NCI-H2171 (cell line): ENCODE measurements at regions not wholly inside any gene's neighbourhood (a gene's known extent, or its start where the extent isn't known, plus 50 kb on each side); places are given as distances from the start of the nearest gene placed in this dataset.
A peak's percentile ranks its signal among the peaks of the same experiment; 100 is the strongest.

ENCODE experiments used
- DNase-seq: peaks from one replicate; lab custom pipeline; 2025; lab: John Stamatoyannopoulos, UW

GRCh38 chr1:34610063-34610462 is 144.8 kb upstream of the GJB5 start:
- DNase-seq, result no peak

GRCh38 chr1:34611571-34611970 is 143.3 kb upstream of the GJB5 start:
- no peak for DNase-seq

DNA sequence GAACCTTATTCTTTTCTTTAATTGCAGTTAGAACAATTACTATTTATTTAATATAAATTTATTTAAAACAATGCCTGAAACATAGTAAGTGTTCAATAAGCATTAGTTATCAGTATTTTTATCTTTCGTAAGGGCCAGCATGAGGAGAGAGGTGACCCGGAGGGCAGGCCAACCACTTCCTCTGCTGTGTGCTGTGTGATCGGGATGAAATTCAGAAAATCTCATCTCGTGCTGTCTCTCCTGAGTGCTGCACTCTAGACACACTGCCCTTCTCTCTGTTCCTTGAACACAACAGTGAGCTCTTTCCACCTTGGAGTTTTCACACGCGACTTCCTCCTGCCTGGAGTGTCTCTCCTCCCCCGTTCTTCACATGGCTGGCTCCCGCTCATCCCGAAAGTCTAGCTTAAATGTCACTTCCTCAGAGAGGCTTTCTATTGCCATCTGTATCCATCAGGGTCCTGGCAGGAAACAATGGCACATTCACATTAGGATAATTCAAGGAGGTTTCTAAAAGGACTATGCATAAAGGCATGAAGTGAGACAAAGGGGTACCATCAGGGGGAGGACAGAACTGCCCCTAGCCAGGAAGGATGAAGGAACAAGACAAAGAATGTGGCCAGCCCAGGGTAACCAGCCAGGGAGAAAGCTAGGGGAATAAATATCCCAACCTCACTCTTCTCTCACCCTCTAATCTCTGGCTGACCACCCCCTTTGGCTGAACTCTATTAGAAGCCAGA is 142.6 kb upstream of the GJB5 start:
- no peak for DNase-seq

GRCh38 chr1:34617321-34618118 is 137.3 kb upstream of the GJB5 start:
- DNase-seq, result no peak

DNA sequence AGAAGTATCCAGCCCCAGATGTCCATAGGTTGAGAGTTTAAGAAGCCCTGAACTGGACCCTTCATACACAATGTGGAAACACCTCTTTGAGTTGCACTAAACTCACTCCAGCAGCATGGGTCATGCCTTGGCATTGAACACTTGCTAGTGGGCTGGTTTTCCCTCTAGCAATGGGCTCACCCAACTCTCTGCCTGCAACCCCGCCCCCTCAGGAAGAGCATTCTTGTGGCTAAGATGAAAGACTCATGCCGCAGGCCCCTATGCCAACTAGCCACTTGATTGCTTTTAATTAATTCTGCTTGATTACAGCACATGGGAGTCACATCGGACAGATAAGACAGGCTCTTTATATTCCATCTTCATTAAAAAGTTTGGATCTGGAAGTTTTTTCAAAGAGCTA is 136.5 kb upstream of the GJB5 start:
- no peak for DNase-seq

GRCh38 chr1:34619256-34619655 is 135.6 kb upstream of the GJB5 start:
- peak; percentile 77 for DNase-seq

GRCh38 chr1:34621916-34622315 is 132.9 kb upstream of the GJB5 start:
- no peak for DNase-seq

DNA sequence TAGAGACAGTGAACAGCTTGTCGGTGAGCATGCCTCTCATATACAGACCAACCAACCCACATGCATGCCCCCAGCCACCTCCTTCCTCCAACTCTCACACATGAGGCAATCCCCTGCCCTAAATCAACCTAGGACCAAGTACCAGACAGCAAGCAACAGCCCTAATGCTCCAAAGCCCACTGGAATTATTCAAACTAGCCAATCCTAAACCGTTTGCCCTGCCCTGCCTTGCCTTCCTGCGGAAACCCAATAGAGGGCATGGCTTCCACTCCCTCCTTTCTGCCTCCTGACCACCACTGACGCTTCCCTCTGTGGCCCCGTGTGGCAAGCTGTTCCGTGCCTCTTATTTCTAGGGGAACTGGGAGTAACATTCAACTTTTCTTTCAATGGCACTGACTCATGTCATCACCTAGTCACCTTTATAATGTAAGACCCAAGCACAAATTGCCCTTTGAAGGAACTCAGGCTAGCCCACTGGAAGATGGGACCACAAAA is 129.3 kb upstream of the GJB5 start:
- DNase-seq, result no peak

- no peak for DNase-seq
Measured at GRCh38 chr1:34627465-34628240, 127.2 kb upstream of the GJB5 start.

- DNase-seq, result no peak
Measured at GRCh38 chr1:34631126-34631525, 123.7 kb upstream of the GJB5 start.

GRCh38 chr1:34639701-34640100 is 115.1 kb upstream of the GJB5 start:
- no peak for DNase-seq

DNA sequence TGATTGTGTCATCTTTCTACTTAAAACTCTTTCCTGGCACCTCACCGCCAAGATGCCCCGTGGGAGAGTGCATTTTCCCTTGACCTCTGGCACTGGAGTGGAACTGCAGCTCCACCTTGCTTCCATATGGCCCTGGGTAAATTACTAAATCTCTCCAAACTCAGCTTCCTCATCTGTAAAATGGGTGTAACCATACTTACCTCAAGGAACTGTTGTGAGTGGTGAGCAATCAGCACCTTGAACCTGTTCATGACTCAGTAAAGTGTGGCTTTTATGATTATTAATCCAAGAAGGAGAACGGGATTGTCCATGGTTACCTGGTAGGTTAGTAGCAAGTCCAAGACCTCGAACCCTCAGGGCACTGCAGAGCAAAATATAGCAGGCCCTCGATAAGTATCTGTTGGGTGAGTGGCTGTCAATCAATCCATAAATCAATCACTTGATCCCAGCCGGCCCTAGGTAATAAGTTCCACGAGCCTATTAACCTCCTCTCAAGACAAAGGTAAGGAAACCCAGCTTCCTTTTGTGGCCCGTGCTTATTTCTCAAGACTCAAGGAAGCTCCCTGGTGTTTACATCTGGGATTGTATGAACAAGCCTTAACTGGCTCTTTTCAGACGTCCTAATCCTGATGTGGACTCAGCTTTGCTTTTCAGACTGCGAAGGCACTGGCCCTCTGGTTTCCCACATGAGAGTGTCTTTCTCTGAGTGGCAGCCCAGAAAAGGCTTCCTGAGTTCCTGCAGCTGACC is 114.0 kb upstream of the GJB5 start:
- DNase-seq, result no peak

GRCh38 chr1:34642679-34643078 is 112.2 kb upstream of the GJB5 start:
- DNase-seq, result no peak

DNA sequence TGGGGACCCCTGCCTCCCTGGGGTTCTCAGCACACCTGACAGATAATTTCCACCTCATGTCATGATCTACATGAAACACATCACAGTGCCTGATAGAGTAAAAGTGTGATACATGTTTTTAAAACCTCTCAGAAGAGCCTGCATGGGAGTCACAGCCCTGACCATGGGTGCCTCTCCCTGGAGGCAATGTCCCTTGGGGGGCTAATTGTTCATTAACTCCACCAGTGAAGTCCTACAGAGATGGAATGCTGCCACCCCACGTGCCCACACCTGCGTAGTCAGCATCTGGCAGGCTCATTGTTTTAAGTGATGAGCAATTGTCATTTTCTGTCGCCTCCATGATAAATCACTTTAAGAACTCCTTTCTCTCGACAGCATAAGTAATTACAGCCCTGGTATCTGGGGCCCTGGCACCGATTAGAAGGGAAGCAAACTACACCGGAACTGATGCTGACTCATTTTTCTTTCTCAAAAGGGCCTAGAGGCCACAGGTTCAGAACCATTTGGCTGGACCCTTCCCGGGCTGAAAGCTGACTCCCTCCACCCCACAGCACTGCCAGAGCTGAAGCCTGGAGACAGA is 109.6 kb upstream of the GJB5 start:
- no peak for DNase-seq

- no peak for DNase-seq
Measured at GRCh38 chr1:34645919-34646318, 108.9 kb upstream of the GJB5 start.

GRCh38 chr1:34648501-34648900 is 106.3 kb upstream of the GJB5 start:
- DNase-seq, result no peak

DNA sequence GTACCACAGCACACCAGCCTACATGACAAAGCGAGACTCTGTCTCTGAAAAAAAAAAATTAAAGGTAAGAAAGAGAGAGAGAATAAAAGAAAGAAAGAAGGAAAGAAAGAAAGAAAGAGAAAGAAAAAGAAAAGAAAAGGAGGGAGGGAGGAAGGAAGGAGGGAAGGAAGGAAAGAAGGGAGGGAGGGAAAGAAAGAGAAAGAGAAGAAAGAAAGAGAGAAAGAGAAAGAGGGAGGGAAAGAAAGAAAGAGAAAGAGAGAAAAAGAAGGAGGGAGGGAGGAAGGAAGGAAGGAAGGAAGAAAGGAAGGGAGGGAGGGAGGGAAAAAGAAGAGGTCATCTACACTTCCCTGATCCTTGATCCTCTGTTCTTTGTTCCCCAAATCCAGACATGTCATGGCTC is 104.8 kb upstream of the GJB5 start:
- DNase-seq, result no peak

DNA sequence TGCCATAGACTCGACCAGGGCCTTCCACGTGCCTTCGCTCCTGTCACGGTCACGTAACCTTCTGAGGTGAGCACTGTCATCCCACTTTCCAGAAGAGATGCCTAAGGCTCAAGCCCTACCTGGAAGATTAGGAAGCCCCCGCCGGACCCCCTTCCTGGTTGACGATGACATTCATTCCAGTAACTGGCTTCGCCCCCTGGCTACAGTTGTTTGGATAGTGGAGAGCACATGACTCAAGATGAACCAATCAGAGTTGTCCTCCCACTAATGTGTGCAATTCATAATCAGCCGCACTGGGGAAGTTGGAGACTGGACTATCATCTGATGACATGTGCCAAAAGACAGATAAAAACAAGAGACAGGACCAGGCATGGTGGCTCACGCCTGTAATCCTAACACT is 104.0 kb upstream of the GJB5 start:
- DNase-seq, result no peak

DNA sequence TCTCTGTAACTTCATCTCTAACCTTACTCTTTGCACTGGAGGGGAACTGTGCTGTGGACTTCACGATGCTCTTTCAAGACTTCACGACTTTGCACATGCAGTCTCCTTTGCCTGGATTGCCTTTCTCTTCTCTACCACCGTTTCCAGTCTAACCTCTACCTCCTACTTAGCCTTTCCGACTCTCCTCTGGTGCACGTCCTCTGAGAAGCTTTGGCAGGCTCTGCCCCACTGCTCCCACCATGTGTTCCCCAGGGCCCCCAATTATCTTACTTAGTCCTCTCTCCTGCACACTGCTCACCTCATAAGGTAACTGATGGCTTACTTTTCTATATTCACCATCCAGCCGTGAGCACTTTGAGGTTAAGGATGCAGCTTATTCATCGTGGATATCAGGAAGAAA is 101.7 kb upstream of the GJB5 start:
- DNase-seq, result no peak

DNA sequence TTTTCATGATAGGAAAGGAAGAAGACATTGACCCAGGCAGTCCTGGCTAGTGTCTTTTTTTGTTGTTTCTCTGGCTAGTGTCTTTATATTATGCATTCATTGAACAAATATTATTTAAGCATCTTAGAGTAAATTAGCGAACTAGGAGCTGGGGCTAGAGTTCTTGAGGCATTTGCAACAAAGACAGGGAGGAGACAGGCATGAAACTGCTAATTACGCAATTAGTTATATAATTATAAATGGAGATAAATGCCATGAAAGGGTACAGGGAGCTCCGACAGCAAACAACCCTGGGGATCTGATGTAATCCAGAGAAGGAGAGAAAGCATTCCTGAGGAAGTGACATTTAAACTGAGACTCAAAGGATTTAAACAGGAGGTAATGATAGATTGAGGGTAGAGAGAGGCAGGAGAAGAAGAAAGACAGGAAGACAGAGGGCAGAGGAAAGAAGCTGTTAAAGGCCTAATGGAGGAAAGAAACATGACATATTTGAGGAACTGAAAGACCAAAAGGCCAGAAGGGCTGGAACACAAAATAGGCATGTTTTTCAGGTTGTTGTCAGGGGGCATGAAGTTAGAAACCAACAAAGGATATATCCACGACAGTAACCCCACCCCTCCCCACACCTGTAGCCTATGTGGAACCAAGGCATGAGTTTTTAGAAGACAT is 99.5 kb upstream of the GJB5 start:
- DNase-seq, result no peak

DNA sequence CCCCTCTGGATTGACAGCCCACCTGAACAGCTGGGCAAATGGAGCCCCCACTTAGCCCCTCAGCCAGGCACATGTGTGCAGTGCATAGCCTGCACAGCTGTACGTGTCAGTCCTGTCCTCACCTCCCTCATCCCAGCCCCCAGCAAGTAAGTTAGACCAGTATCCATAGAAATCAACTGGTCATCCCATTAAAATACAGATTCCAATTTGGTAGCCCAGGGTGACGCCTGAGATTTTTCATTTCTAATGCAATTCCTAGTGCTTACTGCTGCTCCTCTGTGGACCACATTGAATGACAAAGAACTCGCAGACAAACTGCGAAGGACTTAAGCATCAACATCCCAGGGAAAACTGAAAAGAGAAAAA is 99.0 kb upstream of the GJB5 start:
- no peak for DNase-seq
